ENCODE measurements at regions not wholly inside any gene's neighbourhood (a gene's known extent, or its start where the extent isn't known, plus 50 kb on each side); places are given as distances from the start of the nearest gene placed in this dataset.

DNA sequence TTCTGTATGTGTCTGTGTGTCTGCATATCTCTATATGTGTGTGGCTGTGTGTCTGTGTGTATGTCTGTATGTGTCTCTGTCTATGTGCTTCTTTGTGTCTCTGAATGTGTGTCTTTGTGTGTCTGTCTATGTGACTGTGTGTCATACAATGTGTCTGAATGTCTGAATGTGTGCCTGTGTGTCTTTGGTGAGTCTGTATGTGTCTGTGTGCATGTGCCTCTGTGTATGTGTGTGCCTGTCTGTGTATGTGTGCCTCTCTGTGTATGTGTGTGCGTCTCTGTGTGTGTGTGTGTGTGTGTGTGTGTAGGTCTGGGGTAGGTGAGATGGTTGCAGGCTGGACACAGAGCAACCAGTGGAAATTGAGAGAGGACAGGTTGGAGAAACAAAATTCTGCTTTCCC lies 435.3 kb downstream of the ARHGEF28 start:
- peak overlapping the region; percentile 50; the same call in 1 of the 2 replicates for H2BK15ac ChIP-seq (ENCODE audit: low read length)
- FAIRE-seq (no peak), DNase-seq (ENCODE audit: low read depth in 1 of 2, low spot score in 2 of 2) (no peak)
- H2BK5ac ChIP-seq (ENCODE audit: low read depth, low read length), result 0 out of 2 replicates have a peak overlapping the region, but pooled peaks have one; percentile 25
- H3K27me3 ChIP-seq (replicated peaks in 1 of 4; ENCODE audit: control insufficient read depth in 3 of 4, extremely low read depth in 1 of 4, insufficient read depth in 3 of 4, low read length in 3 of 4), result no peaks in the 10 kb centered on the region
- H3K79me2 ChIP-seq (ENCODE audit: control insufficient read depth in 1 of 2, insufficient read depth in 2 of 2, low read length in 2 of 2), result no peaks in the 10 kb centered on the region
- H3K4me1 ChIP-seq (replicated peaks in 1 of 4; ENCODE audit: control insufficient read depth in 3 of 4, insufficient read depth in 4 of 4, low read length in 3 of 4), result no peaks in the 10 kb centered on the region
- H3K23ac ChIP-seq (ENCODE audit: insufficient read length), result no peak overlapping the region
- 0 out of 2 replicates have a peak overlapping the region, but pooled peaks have one; percentile 23 for H2BK12ac ChIP-seq (ENCODE audit: low read depth, low read length)
- no peak overlapping the region for H3K27ac ChIP-seq (ENCODE audit: low read depth, low read length)
- peak overlapping the region; percentile 45; the same call in 1 of the 2 replicates for H2AK5ac ChIP-seq (ENCODE audit: low read depth, low read length)
- H3K4ac ChIP-seq (replicated peaks; ENCODE audit: insufficient read length, low read depth, low read length), result no peak overlapping the region
- H2AFZ ChIP-seq (ENCODE audit: low read length), result no peak overlapping the region
- H4K20me1 ChIP-seq (replicated peaks in 1 of 2; ENCODE audit: control insufficient read depth in 1 of 2, insufficient read depth in 2 of 2, low read length in 2 of 2), result no peaks in the 10 kb centered on the region
- ChIA-PET CTCF (ENCODE audit: partially characterized antibody) (interaction anchor here (0.6 to 1.0 kb wide), 3 partner anchors 74 to 151 kb away, joined by 3 read pairs; no protein-coding TSS in a partner anchor), POLR2A (ENCODE audit: partially characterized antibody) (no interaction called here)
- H2BK20ac ChIP-seq (ENCODE audit: low read length), result no peak overlapping the region; the same call in 1 of the 2 replicates
- no peak overlapping the region for H2BK120ac ChIP-seq (replicated peaks; ENCODE audit: low read depth, low read length)
- no peak overlapping the region for H3K9ac ChIP-seq (replicated peaks in 1 of 4; ENCODE audit: extremely low read depth in 1 of 4, low read depth in 3 of 4, low read length in 3 of 4)
- H3K23me2 ChIP-seq (ENCODE audit: low read depth, low read length), result peaks cover 5% of the 10 kb centered on the region; the same call in 1 of the 2 replicates
- no peaks in the 10 kb centered on the region for H3K36me3 ChIP-seq (ENCODE audit: control insufficient read depth in 2 of 4, insufficient read depth in 4 of 4, low read length in 3 of 4)
- H3K79me1 ChIP-seq (ENCODE audit: low read depth, low read length), result no peaks in the 10 kb centered on the region
- no peaks in the 10 kb centered on the region for H3K9me3 ChIP-seq (ENCODE audit: insufficient read depth in 2 of 2, low read depth in 1 of 2, low read length in 1 of 2)
- no peak overlapping the region for H4K5ac ChIP-seq (ENCODE audit: insufficient read length, low read depth, low read length)
- H4K91ac ChIP-seq (replicated peaks; ENCODE audit: insufficient read length, low read length), result no peak overlapping the region
- 80% methylated on average over 1 of the region's 1 CpG; no CpG with 5 or more reads in 1 of the 2 experiments for WGBS, 2 experiments (ENCODE audit: extremely low coverage in 1 of 2, insufficient coverage in 1 of 2, insufficient read length in 1 of 2, insufficient replicate concordance in 2 of 2, low coverage in 1 of 2, low lambda C conversion rate in 2 of 2, missing lambda C conversion rate in 1 of 2)
- H3K4me3 ChIP-seq (ENCODE audit: extremely low read depth in 1 of 4, insufficient read depth in 2 of 4, low read depth in 3 of 4, low read length in 4 of 4), result no peak overlapping the region
- no peak overlapping the region for H3K18ac ChIP-seq (ENCODE audit: extremely low read depth, low read length)
- no peak overlapping the region for H3K14ac ChIP-seq (ENCODE audit: insufficient read length)
- peak overlapping the region; percentile 77 for H3K56ac ChIP-seq (replicated peaks; ENCODE audit: insufficient read length, low read depth, low read length)
- H3K4me2 ChIP-seq (ENCODE audit: insufficient read depth in 1 of 2, low read depth in 2 of 2, low read length in 2 of 2), result no peak overlapping the region
- no peak overlapping the region for H4K8ac ChIP-seq (ENCODE audit: extremely low read depth, insufficient read depth, low read length)
- TF ChIP-seq, protein P1, sequence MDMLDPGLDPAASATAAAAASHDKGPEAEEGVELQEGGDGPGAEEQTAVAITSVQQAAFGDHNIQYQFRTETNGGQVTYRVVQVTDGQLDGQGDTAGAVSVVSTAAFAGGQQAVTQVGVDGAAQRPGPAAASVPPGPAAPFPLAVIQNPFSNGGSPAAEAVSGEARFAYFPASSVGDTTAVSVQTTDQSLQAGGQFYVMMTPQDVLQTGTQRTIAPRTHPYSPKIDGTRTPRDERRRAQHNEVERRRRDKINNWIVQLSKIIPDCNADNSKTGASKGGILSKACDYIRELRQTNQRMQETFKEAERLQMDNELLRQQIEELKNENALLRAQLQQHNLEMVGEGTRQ (IDR thresholded peaks at IDR 0.05; ENCODE audit: low read length), result no peak
- TF ChIP-seq KDM1A (IDR thresholded peaks at IDR 0.05; ENCODE audit: borderline replicate concordance, low read length), result no peak
- no peak for TF ChIP-seq SAP30 (IDR thresholded peaks at IDR 0.05; ENCODE audit: insufficient read depth, insufficient replicate concordance, low read length)
- no peak for TF ChIP-seq RFX5 (IDR thresholded peaks at IDR 0.05; ENCODE audit: borderline replicate concordance, low read depth, low read length)
- TF ChIP-seq SP2 (IDR thresholded peaks at IDR 0.05; ENCODE audit: low read length), result no peak
- TF ChIP-seq HDAC6 (IDR thresholded peaks at IDR 0.05; ENCODE audit: low read depth, low read length), result no peak
- TF ChIP-seq BACH1 (IDR thresholded peaks at IDR 0.05; ENCODE audit: low read length), result no peak
- TF ChIP-seq SUZ12 (IDR thresholded peaks at IDR 0.05; ENCODE audit: low read length), result no peak
- TF ChIP-seq, protein P2, sequence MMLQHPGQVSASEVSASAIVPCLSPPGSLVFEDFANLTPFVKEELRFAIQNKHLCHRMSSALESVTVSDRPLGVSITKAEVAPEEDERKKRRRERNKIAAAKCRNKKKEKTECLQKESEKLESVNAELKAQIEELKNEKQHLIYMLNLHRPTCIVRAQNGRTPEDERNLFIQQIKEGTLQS (IDR thresholded peaks at IDR 0.05; ENCODE audit: insufficient read depth, low read depth, low read length), result no peak
- TF ChIP-seq GTF2F1 (IDR thresholded peaks at IDR 0.05; ENCODE audit: borderline replicate concordance, low read depth, low read length), result no peak
- no peak for TF ChIP-seq GABPA (IDR thresholded peaks at IDR 0.05; ENCODE audit: borderline replicate concordance, insufficient read depth, low read length)
- TF ChIP-seq, protein P3, sequence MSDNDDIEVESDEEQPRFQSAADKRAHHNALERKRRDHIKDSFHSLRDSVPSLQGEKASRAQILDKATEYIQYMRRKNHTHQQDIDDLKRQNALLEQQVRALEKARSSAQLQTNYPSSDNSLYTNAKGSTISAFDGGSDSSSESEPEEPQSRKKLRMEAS (IDR thresholded peaks at IDR 0.05), result no peak
